ENCODE measurements at regions not wholly inside any gene's neighbourhood (a gene's known extent, or its start where the extent isn't known, plus 50 kb on each side); places are given as distances from the start of the nearest gene placed in this dataset.
"Not testable (repeated sequence)": the region's sequence is repeated elsewhere in the genome, so short reads cannot be mapped to it uniquely, and the experiment has no call there.

GRCh38 chr6:27532820-27533538, 60.1 kb upstream of the ZNF184 start:
- DNase-seq: no peak

- no peak for DNase-seq
Measured at GRCh38 chr6:27531772-27532459, 59.0 kb upstream of the ZNF184 start.

- DNase-seq: not testable (repeated sequence)
Measured at GRCh38 chr6:27529796-27530195, 56.9 kb upstream of the ZNF184 start.

- DNase-seq: no peak
Measured at GRCh38 chr6:27528714-27529113, 55.8 kb upstream of the ZNF184 start.
